Karpas-422 (cell line): ENCODE measurements at regions not wholly inside any gene's neighbourhood (a gene's known extent, or its start where the extent isn't known, plus 50 kb on each side); places are given as distances from the start of the nearest gene placed in this dataset.

ENCODE experiments used
- DNase-seq: peaks from one replicate; pipeline ENCODE4 v3.0.0-alpha.2; 2015
- H2AFZ ChIP-seq: fragments of 200-600 bp; sonication (generic); 2 replicates; pipeline ENCODE4 v1.6.1; 2014; ENCODE audit warnings: antibody characterized with exemption, low read length, mixed read lengths
- H3K27ac ChIP-seq: fragments of 200-600 bp; sonication (generic); 2 replicates; pipeline ENCODE4 v1.5.1; 2014; ENCODE audit warnings: mild to moderate bottlenecking, low read length, moderate library complexity
- H3K27me3 ChIP-seq: fragments of 200-600 bp; sonication (generic); 2 replicates; pipeline ENCODE4 v1.6.1; 2014; ENCODE audit warnings: low read length, mixed read lengths
- H3K36me3 ChIP-seq: fragments of 200-600 bp; sonication (generic); 2 replicates; pipeline ENCODE4 v1.6.1; 2014; ENCODE audit warnings: low read length, mixed read lengths; ENCODE audit not compliant: insufficient read depth
- H3K4me1 ChIP-seq: fragments of 200-600 bp; sonication (generic); 2 replicates; pipeline ENCODE4 v1.6.1; 2014; ENCODE audit warnings: mild to moderate bottlenecking, low read length, mixed read lengths
- H3K4me2 ChIP-seq: fragments of 200-600 bp; sonication (generic); 2 replicates; pipeline ENCODE4 v1.6.1; 2014; ENCODE audit warnings: low read length, low read depth, mild to moderate bottlenecking; ENCODE audit not compliant: poor library complexity, severe bottlenecking
- H3K4me3 ChIP-seq: fragments of 200-600 bp; sonication (generic); 2 replicates; pipeline ENCODE4 v1.5.1; 2014; ENCODE audit warnings: mild to moderate bottlenecking, antibody characterized with exemption, low read length, mixed read lengths
- H3K79me2 ChIP-seq: fragments of 200-600 bp; sonication (generic); 2 replicates; pipeline ENCODE4 v1.6.1; 2014; ENCODE audit warnings: mild to moderate bottlenecking, low read length, mixed read lengths
- H3K9ac ChIP-seq: fragments of 200-600 bp; sonication (generic); 2 replicates; pipeline ENCODE4 v1.6.0; 2014; ENCODE audit warnings: low read length
- H3K9me2 ChIP-seq: fragments of 200-600 bp; sonication (generic), shearing (Covaris generic); replicated peaks from 2 replicates; pipeline ENCODE4 v1.6.0; 2014; ENCODE audit warnings: mild to moderate bottlenecking, low read length, moderate library complexity; ENCODE audit not compliant: insufficient read depth
- H3K9me3 ChIP-seq: fragments of 300-700, 200-600 bp; sonication (generic); 2 replicates; pipeline ENCODE4 v1.6.1; 2014; ENCODE audit warnings: low read length, mixed read lengths
- H4K20me1 ChIP-seq: fragments of 200-600 bp; sonication (generic); 2 replicates; pipeline ENCODE4 v1.6.1; 2014; ENCODE audit warnings: mild to moderate bottlenecking, antibody characterized with exemption, low read length, low read depth; ENCODE audit not compliant: insufficient read depth

- Histone ChIP-seq H3K36me3 (no peaks in the 10 kb centered on the region), H3K79me2 (no peaks in the 10 kb centered on the region), H3K4me3 (no peak overlapping the region), H3K9ac (no peak overlapping the region), H4K20me1 (no peaks in the 10 kb centered on the region), H3K9me3 (no peaks in the 10 kb centered on the region), H3K9me2 (no peaks in the 10 kb centered on the region), H3K27ac (no peak overlapping the region), H3K4me1 (no peaks in the 10 kb centered on the region), H2AFZ (no peak overlapping the region), H3K4me2 (no peak overlapping the region), H3K27me3 (no peaks in the 10 kb centered on the region)
- no peak for DNase-seq
These were observed 290.4 kb upstream of the POU3F3 start for GRCh38 chr2:104563398-104563996.

- no peaks in the 10 kb centered on the region for H3K36me3 ChIP-seq
- H3K9me2 ChIP-seq: no peaks in the 10 kb centered on the region
- no peak overlapping the region for H3K27ac ChIP-seq
- no peaks in the 10 kb centered on the region for H4K20me1 ChIP-seq
- no peaks in the 10 kb centered on the region for H3K79me2 ChIP-seq
- no peak overlapping the region for H3K4me2 ChIP-seq
- DNase-seq: no peak
- H2AFZ ChIP-seq: no peak overlapping the region
- no peak overlapping the region for H3K9ac ChIP-seq
- no peaks in the 10 kb centered on the region for H3K4me1 ChIP-seq
- no peaks in the 10 kb centered on the region for H3K27me3 ChIP-seq
- H3K9me3 ChIP-seq: no peaks in the 10 kb centered on the region
- H3K4me3 ChIP-seq: no peak overlapping the region
These were observed 285.7 kb upstream of the POU3F3 start for GRCh38 chr2:104568247-104568646.

- no peaks in the 10 kb centered on the region for H4K20me1 ChIP-seq
- H3K79me2 ChIP-seq: no peaks in the 10 kb centered on the region
- no peak overlapping the region for H2AFZ ChIP-seq
- H3K4me2 ChIP-seq: no peak overlapping the region
- no peaks in the 10 kb centered on the region for H3K4me1 ChIP-seq
- H3K9me2 ChIP-seq: no peaks in the 10 kb centered on the region
- no peak overlapping the region for H3K9ac ChIP-seq
- no peaks in the 10 kb centered on the region for H3K9me3 ChIP-seq
- H3K4me3 ChIP-seq: no peak overlapping the region
- H3K27me3 ChIP-seq: no peaks in the 10 kb centered on the region
- no peaks in the 10 kb centered on the region for H3K36me3 ChIP-seq
- no peak for DNase-seq
- H3K27ac ChIP-seq: no peak overlapping the region
These were observed 283.7 kb upstream of the POU3F3 start for GRCh38 chr2:104570259-104570658.

- H2AFZ ChIP-seq: no peak overlapping the region
- H3K27me3 ChIP-seq: no peaks in the 10 kb centered on the region
- H3K4me1 ChIP-seq: no peaks in the 10 kb centered on the region
- H3K27ac ChIP-seq: no peak overlapping the region
- H3K9me3 ChIP-seq: no peaks in the 10 kb centered on the region
- no peaks in the 10 kb centered on the region for H3K36me3 ChIP-seq
- no peak overlapping the region for H3K4me2 ChIP-seq
- DNase-seq: no peak
- H3K9me2 ChIP-seq: no peaks in the 10 kb centered on the region
- H4K20me1 ChIP-seq: no peaks in the 10 kb centered on the region
- H3K79me2 ChIP-seq: no peaks in the 10 kb centered on the region
- no peak overlapping the region for H3K9ac ChIP-seq
- H3K4me3 ChIP-seq: no peak overlapping the region
These were observed 281.1 kb upstream of the POU3F3 start for GRCh38 chr2:104572834-104573233.

GRCh38 chr2:104574367-104574766 is 279.5 kb upstream of the POU3F3 start:
- H3K27me3 ChIP-seq: no peaks in the 10 kb centered on the region

GRCh38 chr2:104577143-104577542 is 276.8 kb upstream of the POU3F3 start:
- no peak overlapping the region for H3K4me3 ChIP-seq
- no peaks in the 10 kb centered on the region for H3K36me3 ChIP-seq
- no peaks in the 10 kb centered on the region for H3K79me2 ChIP-seq
- H3K9me2 ChIP-seq: no peaks in the 10 kb centered on the region
- H4K20me1 ChIP-seq: no peaks in the 10 kb centered on the region
- H3K4me2 ChIP-seq: no peak overlapping the region
- no peak overlapping the region for H3K27ac ChIP-seq
- H3K9me3 ChIP-seq: no peaks in the 10 kb centered on the region
- H2AFZ ChIP-seq: no peak overlapping the region
- no peak overlapping the region for H3K9ac ChIP-seq
- H3K27me3 ChIP-seq: no peaks in the 10 kb centered on the region
- DNase-seq: no peak
- no peaks in the 10 kb centered on the region for H3K4me1 ChIP-seq

More at GRCh38 chr2:104574367-104574766, 279.5 kb upstream of the POU3F3 start:
- H4K20me1 ChIP-seq: no peaks in the 10 kb centered on the region
- no peaks in the 10 kb centered on the region for H3K36me3 ChIP-seq
- H3K9me2 ChIP-seq: no peaks in the 10 kb centered on the region
- no peak for DNase-seq
- no peak overlapping the region for H2AFZ ChIP-seq
- no peaks in the 10 kb centered on the region for H3K4me1 ChIP-seq
- H3K4me3 ChIP-seq: no peak overlapping the region
- no peaks in the 10 kb centered on the region for H3K9me3 ChIP-seq
- no peak overlapping the region for H3K27ac ChIP-seq
- no peaks in the 10 kb centered on the region for H3K79me2 ChIP-seq
- H3K9ac ChIP-seq: no peak overlapping the region
- no peak overlapping the region for H3K4me2 ChIP-seq

GRCh38 chr2:104582471-104582870 is 271.4 kb upstream of the POU3F3 start:
- H3K36me3 ChIP-seq: no peaks in the 10 kb centered on the region
- no peak overlapping the region for H3K4me3 ChIP-seq
- H4K20me1 ChIP-seq: no peaks in the 10 kb centered on the region
- H3K9ac ChIP-seq: no peak overlapping the region
- H3K79me2 ChIP-seq: no peaks in the 10 kb centered on the region
- H3K27ac ChIP-seq: no peak overlapping the region
- H3K4me1 ChIP-seq: no peaks in the 10 kb centered on the region
- H2AFZ ChIP-seq: no peak overlapping the region
- no peak overlapping the region for H3K4me2 ChIP-seq
- no peaks in the 10 kb centered on the region for H3K9me3 ChIP-seq
- H3K9me2 ChIP-seq: no peaks in the 10 kb centered on the region
- H3K27me3 ChIP-seq: no peaks in the 10 kb centered on the region
- no peak for DNase-seq

GRCh38 chr2:104583811-104584210 is 270.1 kb upstream of the POU3F3 start:
- H3K27me3 ChIP-seq: no peaks in the 10 kb centered on the region
- H4K20me1 ChIP-seq: no peaks in the 10 kb centered on the region
- H3K9me3 ChIP-seq: no peaks in the 10 kb centered on the region
- no peaks in the 10 kb centered on the region for H3K79me2 ChIP-seq
- no peaks in the 10 kb centered on the region for H3K36me3 ChIP-seq
- no peaks in the 10 kb centered on the region for H3K4me1 ChIP-seq
- no peak overlapping the region for H3K4me3 ChIP-seq
- H3K27ac ChIP-seq: no peak overlapping the region
- H3K4me2 ChIP-seq: no peak overlapping the region
- no peak for DNase-seq
- no peak overlapping the region for H3K9ac ChIP-seq
- H2AFZ ChIP-seq: no peak overlapping the region
- H3K9me2 ChIP-seq: no peaks in the 10 kb centered on the region

GRCh38 chr2:104584393-104584792 is 269.5 kb upstream of the POU3F3 start:
- H3K4me3 ChIP-seq: no peak overlapping the region
- no peak overlapping the region for H3K9ac ChIP-seq
- H3K4me2 ChIP-seq: no peak overlapping the region
- H3K9me3 ChIP-seq: no peaks in the 10 kb centered on the region
- no peaks in the 10 kb centered on the region for H3K36me3 ChIP-seq
- H3K9me2 ChIP-seq: no peaks in the 10 kb centered on the region
- H3K79me2 ChIP-seq: no peaks in the 10 kb centered on the region
- no peak overlapping the region for H3K27ac ChIP-seq
- no peaks in the 10 kb centered on the region for H3K27me3 ChIP-seq
- no peaks in the 10 kb centered on the region for H3K4me1 ChIP-seq
- no peaks in the 10 kb centered on the region for H4K20me1 ChIP-seq
- no peak for DNase-seq
- H2AFZ ChIP-seq: no peak overlapping the region
